HG03558 (cell line): ENCODE measurements at regions not wholly inside any gene's neighbourhood (a gene's known extent, or its start where the extent isn't known, plus 50 kb on each side); places are given as distances from the start of the nearest gene placed in this dataset.
"Not testable (repeated sequence)": the region's sequence is repeated elsewhere in the genome, so short reads cannot be mapped to it uniquely, and the experiment has no call there.

Source experiments
- ATAC-seq: cut with Tn5 transposase; IDR thresholded peaks from one replicate; pipeline ENCODE4 v1.9.1; 2021; ENCODE audit warnings: moderate number of reproducible peaks; ENCODE audit not compliant: unreplicated experiment; ENCODE audit errors: extremely low read depth

DNA sequence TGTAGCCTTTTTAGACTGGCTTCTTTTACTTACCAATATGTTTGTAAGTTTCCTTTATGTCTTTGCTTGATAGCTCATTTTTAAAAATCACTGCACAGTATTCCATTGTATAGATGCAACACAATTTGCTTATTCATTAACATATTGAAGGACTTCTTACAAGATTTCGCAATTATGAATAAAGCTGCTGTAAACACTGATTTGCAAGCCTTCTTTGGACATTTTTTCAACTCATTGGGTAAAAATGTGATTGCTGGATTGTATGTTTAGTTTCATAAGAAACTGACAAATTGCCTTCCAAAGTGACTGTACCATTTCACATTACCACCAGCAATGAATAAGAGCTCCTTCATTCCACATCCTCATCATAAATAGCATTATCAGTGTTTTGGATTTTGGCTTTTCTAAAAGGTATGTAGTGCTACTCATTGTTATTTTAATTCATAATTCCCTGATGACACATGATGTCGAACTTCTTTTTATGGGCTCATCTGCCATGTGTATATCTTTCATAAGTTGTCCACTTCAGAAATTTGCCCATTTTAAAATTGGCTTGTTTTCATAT lies 80.7 kb downstream of the TFAP2B start:
- ATAC-seq, result no peak

DNA sequence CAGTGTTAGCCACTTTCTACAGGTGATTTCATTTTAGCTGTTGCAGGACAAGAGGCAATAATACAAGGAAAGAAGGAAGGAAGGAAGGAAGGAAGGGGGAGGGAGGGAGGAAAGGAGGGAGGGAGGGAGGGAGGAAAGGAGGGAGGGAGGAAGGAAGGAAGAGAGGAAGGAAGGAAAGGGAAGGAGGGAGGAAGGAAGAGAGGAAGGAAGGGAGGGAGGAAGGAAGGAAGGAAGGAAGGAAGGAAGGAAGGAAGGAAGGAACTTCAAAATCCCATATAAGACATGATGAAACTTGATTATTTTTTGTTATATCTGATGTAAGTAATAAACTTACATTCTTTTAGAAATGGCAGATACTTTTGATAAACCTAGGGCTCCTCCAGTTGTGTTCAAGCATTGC lies 83.6 kb downstream of the TFAP2B start:
- ATAC-seq, result no peak

GRCh38 chr6:50905297-50905696 lies 86.6 kb downstream of the TFAP2B start:
- ATAC-seq, result no peak

DNA sequence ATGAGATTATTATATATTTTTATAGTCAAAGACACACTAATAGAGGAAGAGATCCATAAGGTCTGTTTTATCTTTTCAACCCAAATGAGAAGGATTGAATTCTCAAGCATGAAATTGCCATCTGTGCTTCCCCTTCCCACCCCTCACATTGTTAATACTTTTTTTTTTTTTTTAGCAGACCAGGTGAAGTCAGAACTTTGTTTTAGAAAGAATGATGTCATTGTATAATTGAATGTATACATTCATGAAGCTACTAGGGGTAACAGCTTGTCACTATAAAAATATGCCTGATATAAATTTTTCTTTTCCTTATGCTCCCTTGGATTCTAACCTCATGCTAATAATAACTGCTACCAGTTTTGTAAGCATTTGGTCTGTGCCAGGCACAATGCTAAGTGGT lies 88.9 kb downstream of the TFAP2B start:
- no peak for ATAC-seq

DNA sequence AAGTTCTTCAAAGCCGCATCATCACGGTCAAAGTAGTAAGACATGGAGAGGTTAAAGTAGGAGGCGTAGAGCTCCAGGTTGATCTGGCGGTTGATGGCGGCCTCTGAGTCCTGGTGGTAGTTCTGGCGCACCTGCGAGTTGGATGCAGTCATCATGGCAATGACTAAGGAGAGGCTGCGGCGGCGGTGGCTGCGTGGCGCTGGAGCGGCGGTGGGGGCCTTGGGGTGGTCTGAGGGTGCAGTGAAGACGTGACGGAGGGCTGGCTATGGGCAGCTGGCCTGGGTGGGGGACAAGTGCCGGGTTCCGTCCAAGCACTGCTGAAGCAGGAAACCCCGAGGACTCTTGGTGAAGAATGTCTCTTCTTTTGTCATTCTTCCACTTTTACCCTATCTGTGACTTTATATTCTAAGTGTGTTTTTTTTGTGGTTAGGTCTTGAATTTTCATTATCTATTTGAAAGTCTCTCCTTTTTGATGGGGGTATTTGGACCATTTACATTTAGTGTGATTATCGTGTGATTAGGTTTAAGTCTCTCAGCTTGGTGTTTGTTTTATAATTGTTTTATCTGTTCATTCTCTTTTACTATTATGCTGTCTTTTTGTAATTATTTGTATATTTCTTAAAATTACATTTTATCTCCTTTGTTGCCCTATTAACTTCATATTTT lies 94.6 kb downstream of the TFAP2B start:
- no peak for ATAC-seq

- not testable (repeated sequence) for ATAC-seq
Measured at GRCh38 chr6:50921378-50921777, 102.7 kb downstream of the TFAP2B start.

- ATAC-seq, result no peak
Measured at GRCh38 chr6:50921968-50922367, 103.3 kb downstream of the TFAP2B start.

DNA sequence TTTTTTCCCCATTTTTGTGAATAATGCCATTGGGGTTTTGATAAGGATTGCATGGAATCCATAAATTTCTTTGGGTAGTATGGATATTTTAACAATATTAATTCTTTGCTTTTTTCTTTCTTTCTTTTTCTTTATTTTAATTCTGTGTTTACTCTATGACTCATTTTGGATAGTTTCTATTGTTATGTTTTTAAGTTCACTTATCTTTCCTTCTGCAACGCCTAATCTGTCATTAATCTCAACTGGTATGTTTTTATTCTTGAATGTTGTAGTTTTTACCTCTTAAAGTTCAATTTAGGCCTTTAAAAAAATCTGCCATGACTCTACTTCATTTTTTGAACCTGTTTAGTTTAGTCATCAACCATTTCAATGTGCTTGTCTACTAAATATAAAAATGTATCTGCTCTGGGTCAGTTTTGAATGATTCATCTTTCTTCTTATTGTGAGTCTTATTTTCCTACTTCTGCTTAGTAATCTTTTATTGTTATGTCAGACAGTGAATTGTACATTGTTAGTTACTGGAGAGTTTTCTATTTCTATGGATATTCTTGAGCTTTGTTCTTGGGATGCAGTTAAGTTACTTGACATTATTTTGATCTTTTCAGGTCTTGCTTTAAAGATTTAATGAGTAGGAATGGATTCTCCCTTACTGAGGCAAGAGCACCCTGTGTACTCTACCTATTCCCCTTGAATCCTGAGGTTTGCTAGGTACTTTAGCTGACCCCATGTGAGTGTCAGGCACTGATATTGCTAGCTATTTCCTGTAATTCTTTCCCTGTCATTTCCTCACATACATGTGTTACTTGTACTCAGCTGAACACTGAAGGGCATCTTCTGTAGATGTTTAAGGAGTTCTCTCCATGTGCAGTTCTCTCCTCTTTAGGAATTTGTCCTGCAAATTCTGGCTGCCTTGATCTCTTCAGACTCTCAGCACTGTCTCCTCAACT lies 104.2 kb downstream of the TFAP2B start:
- ATAC-seq, result no peak

GRCh38 chr6:50924758-50925157 lies 106.1 kb downstream of the TFAP2B start:
- no peak for ATAC-seq

GRCh38 chr6:50925548-50925947 lies 106.9 kb downstream of the TFAP2B start:
- ATAC-seq, result no peak

DNA sequence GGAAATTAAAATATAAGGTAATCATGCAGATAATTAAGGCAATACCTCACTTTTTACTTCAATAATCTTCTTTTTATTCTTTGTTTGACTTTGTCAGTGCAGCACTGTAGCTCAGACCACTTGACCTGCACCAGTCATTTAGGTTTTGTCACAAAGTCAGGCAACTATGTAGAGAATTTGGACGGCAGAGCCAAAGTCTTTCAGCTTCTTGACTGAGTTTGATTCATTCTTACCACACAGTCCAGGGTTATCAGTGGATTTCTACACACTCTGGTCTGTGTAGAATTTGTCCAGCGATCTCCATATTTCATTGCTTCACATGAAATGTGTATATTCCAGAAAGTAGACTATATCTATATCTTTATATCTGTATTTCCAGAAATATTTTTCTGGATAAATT lies 107.3 kb downstream of the TFAP2B start:
- no peak for ATAC-seq

DNA sequence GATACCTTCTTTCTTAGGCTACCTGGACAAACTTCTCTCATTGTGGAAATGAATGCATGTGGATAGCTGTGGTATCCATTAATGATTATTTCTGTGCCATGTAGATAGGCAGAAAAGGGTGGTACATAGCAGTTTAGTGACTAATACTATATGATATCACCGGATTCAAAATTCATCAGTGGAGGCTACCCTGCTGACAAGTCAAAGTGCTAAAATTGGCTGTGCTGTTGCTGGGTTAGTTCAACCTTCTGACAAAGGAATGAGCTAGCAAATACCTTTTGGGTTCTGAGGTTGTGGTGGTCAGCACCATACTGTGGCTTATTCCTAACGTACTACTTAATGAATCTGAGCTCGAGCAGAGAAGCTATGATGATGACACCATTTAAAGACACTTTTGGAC lies 109.1 kb downstream of the TFAP2B start:
- ATAC-seq, result no peak

DNA sequence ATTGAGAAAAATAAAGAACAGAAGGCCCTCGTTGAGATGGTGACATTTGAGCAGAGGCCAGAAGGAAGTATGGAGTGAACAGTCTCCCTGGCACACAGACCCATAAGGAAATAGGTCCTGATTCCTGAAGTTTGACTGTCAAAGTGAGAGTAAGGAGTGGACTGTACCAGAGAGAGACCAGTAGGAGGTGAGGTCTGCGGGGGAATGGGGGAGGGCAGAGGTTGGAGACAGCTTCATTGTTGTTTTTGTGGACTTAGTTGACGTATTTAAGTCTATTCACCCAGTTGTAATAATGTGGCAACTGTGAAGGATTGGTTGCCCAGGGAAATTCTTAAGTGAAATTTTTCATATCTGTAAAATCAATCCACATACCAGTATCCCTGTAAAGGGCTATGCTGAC lies 110.7 kb downstream of the TFAP2B start:
- ATAC-seq, result no peak

GRCh38 chr6:50935442-50935841 lies 116.8 kb downstream of the TFAP2B start:
- no peak for ATAC-seq

- no peak for ATAC-seq
Measured at GRCh38 chr6:50936277-50936681, 117.6 kb downstream of the TFAP2B start.

DNA sequence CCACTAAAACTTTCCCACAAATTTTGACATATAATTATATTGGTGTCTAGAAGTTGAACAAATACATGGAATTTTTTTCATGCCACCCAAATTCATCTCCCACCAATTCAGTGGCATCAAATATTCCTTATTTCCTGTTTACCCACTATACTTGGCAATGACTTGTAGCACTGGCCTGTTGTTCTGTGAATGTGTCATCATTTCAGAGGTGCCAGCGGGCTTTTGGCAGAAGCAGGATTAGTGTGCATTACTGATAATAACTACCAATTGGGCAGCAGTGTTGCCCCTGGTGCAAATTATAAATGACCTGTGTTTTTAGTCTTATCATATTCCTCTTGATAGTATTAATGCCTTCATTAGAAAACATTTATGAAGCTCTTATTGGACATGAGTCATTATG lies 121.3 kb downstream of the TFAP2B start:
- no peak for ATAC-seq

DNA sequence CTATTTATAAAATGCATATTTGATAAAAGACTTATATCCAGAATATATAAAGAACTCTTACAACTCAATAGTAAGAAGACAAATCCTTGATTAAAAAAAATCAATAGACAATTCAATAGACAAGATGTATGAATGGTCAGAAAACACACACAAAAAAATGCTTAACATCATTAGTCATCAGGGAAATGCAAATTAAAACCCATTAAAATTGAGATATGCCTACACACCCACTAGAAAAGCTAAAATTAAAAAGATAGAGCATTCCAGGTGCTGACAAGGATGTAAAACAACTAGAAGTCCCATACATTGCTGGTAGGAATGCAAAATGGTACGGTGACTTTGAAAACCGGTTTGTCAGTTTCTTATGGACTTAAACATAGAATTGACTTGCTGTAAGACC lies 127.1 kb downstream of the TFAP2B start:
- no peak for ATAC-seq

DNA sequence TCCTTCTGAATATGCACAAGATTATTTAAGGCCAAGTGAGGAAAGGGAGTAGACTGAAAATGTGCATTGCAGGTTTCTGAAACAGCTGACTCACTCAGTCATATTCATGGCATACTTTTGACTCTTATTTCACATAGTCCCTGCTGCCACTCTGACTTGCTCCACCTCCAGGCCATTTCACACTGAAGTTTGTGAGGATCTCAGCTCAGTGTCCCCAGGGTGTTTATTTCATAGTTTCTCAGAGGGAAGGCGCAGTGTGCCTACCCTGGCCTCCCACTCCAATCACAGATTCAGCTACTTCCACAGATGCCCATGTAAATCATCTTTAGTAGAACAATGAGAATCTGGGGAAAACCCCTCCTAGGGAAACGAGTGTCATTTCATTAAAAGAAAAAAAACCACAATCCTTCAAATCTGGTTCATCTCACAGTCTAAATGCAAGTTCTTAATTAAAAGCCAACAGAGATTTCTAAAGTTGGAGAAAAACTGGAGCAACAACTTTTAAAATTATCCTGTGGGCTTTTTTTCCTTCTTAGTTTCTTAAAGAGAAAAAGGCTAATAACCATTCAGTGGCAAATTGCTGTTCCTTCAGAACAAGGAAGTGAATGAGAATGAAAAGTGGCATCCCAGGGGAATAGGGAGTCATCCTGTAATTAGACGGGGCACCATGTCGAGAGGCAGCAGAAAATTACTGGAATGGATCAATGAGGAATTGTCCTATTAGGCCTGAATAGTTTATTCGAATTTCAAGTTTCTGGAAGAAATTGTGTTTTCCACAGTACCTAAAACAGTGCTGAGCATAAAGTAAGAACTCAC lies 133.6 kb downstream of the TFAP2B start:
- ATAC-seq, result no peak

- no peak for ATAC-seq
Measured at GRCh38 chr6:50956014-50956413, 137.3 kb downstream of the TFAP2B start.

- ATAC-seq, result no peak
Measured at GRCh38 chr6:50958148-50958697, 139.6 kb downstream of the TFAP2B start.
